ENCODE measurements at regions not wholly inside any gene's neighbourhood (a gene's known extent, or its start where the extent isn't known, plus 50 kb on each side); places are given as distances from the start of the nearest gene placed in this dataset.

- TF ChIP-seq EZH2 (IDR thresholded peaks at IDR 0.05; ENCODE audit: borderline replicate concordance, low read length): no peak
- TF ChIP-seq, protein P1, sequence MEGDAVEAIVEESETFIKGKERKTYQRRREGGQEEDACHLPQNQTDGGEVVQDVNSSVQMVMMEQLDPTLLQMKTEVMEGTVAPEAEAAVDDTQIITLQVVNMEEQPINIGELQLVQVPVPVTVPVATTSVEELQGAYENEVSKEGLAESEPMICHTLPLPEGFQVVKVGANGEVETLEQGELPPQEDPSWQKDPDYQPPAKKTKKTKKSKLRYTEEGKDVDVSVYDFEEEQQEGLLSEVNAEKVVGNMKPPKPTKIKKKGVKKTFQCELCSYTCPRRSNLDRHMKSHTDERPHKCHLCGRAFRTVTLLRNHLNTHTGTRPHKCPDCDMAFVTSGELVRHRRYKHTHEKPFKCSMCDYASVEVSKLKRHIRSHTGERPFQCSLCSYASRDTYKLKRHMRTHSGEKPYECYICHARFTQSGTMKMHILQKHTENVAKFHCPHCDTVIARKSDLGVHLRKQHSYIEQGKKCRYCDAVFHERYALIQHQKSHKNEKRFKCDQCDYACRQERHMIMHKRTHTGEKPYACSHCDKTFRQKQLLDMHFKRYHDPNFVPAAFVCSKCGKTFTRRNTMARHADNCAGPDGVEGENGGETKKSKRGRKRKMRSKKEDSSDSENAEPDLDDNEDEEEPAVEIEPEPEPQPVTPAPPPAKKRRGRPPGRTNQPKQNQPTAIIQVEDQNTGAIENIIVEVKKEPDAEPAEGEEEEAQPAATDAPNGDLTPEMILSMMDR (conservative IDR thresholded peaks at IDR 0.05 in 1 of 2, IDR thresholded peaks at IDR 0.05 in 1 of 2; ENCODE audit: extremely low read depth in 1 of 2, insufficient read depth in 1 of 2, low read depth in 1 of 2, low read length in 2 of 2): no peak
Observed at GRCh38 chr21:20631633-20632032, 366.6 kb upstream of the NCAM2 start.

All from mammary epithelial cell (primary cell).